Sigmoid colon (tissue), 4 donors: ENCODE measurements at regions not wholly inside any gene's neighbourhood (a gene's known extent, or its start where the extent isn't known, plus 50 kb on each side); places are given as distances from the start of the nearest gene placed in this dataset.

Source experiments
- CTCF ChIP-seq, 4 experiments: fragments of 450-650 bp in 3 of 4; fragments of 200-600 bp in 1 of 4; IDR thresholded peaks; one replicate each; pipeline ENCODE4 v1.5.1; 2016 to 2019; ENCODE audit warnings: antibody characterized with exemption in 4 of 4, mild to moderate bottlenecking in 3 of 4, moderate library complexity in 2 of 4
- EP300 ChIP-seq, 4 donors: sonication (generic); formaldehyde crosslinking; IDR thresholded peaks; one replicate each; pipeline ENCODE4 v1.6.1; 2017; ENCODE audit warnings: antibody characterized with exemption in 4 of 4
- POLR2A ChIP-seq, 2 donors: fragments of 450-650 bp; IDR thresholded peaks; one replicate each; pipeline ENCODE4 v1.6.1; 2016; ENCODE audit warnings: antibody characterized with exemption in 2 of 2, mild to moderate bottlenecking in 2 of 2, moderate library complexity in 2 of 2

- TF ChIP-seq CTCF (IDR thresholded peaks at IDR 0.05) (no peak), POLR2A (IDR thresholded peaks at IDR 0.05) (no peak), EP300 (IDR thresholded peaks at IDR 0.05) (no peak)
Measured at GRCh38 chr13:75124415-75124814, 357.6 kb downstream of the TBC1D4 start.
